ENCODE measurements at regions not wholly inside any gene's neighbourhood (a gene's known extent, or its start where the extent isn't known, plus 50 kb on each side); places are given as distances from the start of the nearest gene placed in this dataset.

DNA sequence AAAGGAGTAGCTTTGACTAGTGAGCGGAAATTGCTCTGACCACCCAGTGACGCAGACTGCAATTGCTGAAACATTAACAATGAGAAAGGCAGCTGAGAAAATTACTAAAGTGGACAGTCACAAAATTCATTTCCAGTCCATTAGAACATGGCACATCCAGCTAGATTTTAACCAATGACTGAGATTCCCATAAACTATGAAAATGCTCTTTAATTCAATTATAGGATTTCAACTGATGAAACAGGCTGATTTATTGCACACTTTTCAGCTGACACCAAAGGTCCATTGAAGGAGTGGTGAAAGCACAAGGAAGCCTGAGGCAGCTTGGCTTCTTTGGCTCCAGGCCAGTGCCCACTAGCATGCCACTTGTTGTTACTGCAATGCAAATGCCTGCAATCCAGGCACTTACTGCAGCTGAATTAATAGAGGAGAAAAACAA, 933.4 kb downstream of the SLITRK6 start:
- TF ChIP-seq, protein P1, sequence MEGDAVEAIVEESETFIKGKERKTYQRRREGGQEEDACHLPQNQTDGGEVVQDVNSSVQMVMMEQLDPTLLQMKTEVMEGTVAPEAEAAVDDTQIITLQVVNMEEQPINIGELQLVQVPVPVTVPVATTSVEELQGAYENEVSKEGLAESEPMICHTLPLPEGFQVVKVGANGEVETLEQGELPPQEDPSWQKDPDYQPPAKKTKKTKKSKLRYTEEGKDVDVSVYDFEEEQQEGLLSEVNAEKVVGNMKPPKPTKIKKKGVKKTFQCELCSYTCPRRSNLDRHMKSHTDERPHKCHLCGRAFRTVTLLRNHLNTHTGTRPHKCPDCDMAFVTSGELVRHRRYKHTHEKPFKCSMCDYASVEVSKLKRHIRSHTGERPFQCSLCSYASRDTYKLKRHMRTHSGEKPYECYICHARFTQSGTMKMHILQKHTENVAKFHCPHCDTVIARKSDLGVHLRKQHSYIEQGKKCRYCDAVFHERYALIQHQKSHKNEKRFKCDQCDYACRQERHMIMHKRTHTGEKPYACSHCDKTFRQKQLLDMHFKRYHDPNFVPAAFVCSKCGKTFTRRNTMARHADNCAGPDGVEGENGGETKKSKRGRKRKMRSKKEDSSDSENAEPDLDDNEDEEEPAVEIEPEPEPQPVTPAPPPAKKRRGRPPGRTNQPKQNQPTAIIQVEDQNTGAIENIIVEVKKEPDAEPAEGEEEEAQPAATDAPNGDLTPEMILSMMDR (IDR thresholded peaks at IDR 0.05): no peak
- TF ChIP-seq POLR2A (IDR thresholded peaks at IDR 0.05): no peak

Data from breast epithelium (tissue), 3 donors.